GM23248 (cell line): ENCODE measurements at regions not wholly inside any gene's neighbourhood (a gene's known extent, or its start where the extent isn't known, plus 50 kb on each side); places are given as distances from the start of the nearest gene placed in this dataset.

Experiments
- EZH2 ChIP-seq: fragments of 200-600 bp; sonication (generic); IDR thresholded peaks from 2 replicates; pipeline ENCODE4 v1.6.1; 2018; ENCODE audit warnings: antibody characterized with exemption, mild to moderate bottlenecking; ENCODE audit not compliant: insufficient read depth, poor library complexity, severe bottlenecking
- EZH2phosphoT487 ChIP-seq: fragments of 200-600 bp; sonication (generic); IDR thresholded peaks from 2 replicates; pipeline ENCODE4 v1.6.1; 2018; ENCODE audit warnings: antibody characterized with exemption, moderate library complexity, mild to moderate bottlenecking, low read depth; ENCODE audit not compliant: insufficient read depth

GRCh38 chr3:6321999-6322398 is 538.9 kb upstream of the GRM7 start:
- TF ChIP-seq EZH2phosphoT487: no peak
- TF ChIP-seq EZH2: no peak
